GM19025 (cell line): ENCODE measurements at regions not wholly inside any gene's neighbourhood (a gene's known extent, or its start where the extent isn't known, plus 50 kb on each side); places are given as distances from the start of the nearest gene placed in this dataset.
"Not testable (repeated sequence)": the region's sequence is repeated elsewhere in the genome, so short reads cannot be mapped to it uniquely, and the experiment has no call there.

ENCODE experiments used
- ATAC-seq: cut with Tn5 transposase; IDR thresholded peaks from one replicate; pipeline ENCODE4 v1.9.1; 2021; ENCODE audit warnings: mild to moderate bottlenecking, low read depth, moderate library complexity; ENCODE audit not compliant: unreplicated experiment

DNA sequence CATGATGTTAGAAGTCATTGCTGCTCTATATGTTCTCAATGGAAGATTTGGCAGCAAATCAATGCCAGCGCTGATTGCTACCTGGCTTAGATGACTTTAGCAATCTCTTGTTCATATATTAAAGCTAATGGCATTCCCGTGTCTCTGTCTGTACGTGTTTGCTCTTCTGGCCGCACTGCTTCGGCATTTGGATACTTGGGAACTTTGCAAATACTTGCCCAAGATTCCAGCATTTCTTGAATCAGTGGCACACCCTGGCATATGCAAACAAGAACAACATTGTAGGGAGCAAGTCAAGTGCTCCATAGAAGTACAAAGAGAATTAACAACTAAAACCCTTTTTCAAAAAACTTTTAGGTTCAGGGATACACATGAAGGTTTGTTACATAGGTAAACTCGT, 128.9 kb upstream of the TMEM164 start:
- no peak for ATAC-seq

DNA sequence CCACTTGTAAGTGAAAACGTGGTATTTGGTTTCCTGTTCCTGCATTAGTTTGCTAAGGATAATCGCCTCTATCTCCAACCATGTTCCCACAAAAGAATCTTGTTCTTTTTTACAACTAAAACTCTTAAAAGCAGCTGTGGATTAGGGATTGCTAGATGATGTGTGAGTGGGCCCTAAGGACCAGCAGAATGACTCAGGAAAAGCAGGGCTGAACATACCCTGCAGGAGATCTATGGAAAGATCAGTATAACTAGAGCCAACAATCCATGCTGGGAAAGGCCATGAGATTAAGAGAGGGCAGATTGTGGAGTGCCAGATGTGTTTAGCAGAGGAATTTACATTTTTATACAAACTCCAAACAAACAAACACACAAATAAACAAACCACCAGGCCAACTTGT, 128.4 kb upstream of the TMEM164 start:
- ATAC-seq = no peak

DNA sequence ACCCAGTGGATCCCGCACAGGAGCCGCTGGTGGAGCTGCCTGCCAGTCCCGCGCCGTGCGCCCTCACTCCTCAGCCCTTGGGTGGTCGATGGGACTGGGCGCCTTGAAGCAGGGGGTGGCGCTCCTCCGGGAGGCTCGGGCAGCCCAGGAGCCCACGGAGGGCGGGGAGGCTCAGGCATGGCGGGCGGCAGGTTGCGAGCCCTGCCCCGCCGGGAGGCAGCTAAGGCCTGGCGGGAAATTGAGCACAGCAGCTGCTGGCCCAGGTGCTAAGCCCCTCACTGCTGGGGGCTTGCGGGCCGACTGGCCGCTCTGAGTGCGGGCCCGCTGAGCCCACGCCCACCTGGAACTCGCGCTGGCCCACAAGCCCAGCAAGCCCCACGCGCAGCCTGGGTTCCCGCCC, 127.1 kb upstream of the TMEM164 start:
- no peak for ATAC-seq

DNA sequence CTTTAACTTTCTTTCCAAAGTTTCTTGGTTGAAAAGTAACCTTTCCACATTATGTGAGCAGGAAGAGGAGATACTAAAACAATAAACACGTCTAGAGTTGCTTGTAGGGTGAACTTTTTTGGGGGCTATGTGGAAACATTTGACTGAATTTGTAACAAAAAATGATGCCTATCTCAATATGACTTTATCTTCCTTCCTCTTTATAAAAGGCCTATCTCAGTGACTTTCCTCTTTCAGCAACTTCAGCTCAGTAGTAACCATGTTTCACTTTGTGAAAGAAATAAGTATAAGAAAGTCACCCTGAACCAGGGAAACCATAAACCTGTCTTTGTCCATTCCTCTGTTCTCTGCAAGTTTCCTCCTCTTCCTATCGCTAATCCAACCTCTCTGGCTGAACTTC, 124.7 kb upstream of the TMEM164 start:
- ATAC-seq = no peak

DNA sequence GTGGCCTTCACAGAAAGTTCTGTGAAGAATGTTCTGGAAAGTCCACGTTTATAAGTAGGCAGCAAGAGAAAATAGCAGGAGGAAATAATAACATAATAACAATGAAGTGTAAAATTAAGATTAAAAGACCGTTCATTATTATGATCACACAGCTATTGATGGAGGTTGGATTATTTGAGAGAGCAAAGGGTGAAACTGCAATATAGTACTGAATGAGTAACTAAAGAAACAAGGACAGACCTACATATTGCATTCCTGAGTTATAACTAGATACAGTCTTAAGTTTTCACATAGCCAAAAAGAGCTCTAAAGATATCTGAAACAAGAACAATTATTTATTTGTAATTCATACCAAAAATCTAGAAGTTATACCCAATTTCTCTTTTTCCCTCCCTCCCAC, 122.9 kb upstream of the TMEM164 start:
- no peak for ATAC-seq

DNA sequence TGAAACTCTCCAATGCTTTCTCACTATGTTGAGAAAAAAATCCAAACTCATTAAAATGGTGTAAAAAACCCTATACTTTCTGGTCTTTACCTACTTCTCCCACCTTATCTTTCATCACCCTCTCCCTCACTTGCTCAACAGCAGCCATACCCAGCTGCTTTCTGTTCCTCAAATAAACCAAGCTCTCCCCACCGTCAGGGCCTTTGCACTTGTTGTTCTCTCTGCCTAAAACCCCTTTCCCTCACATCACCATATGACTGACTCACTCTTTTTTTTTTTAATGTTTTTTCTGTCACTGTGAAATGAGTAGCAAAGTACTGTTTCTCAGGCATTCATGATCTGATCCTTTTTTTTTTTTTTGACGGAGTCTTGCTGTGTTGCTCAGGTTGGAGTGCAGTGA, 122.3 kb upstream of the TMEM164 start:
- peak; percentile 90 for ATAC-seq

DNA sequence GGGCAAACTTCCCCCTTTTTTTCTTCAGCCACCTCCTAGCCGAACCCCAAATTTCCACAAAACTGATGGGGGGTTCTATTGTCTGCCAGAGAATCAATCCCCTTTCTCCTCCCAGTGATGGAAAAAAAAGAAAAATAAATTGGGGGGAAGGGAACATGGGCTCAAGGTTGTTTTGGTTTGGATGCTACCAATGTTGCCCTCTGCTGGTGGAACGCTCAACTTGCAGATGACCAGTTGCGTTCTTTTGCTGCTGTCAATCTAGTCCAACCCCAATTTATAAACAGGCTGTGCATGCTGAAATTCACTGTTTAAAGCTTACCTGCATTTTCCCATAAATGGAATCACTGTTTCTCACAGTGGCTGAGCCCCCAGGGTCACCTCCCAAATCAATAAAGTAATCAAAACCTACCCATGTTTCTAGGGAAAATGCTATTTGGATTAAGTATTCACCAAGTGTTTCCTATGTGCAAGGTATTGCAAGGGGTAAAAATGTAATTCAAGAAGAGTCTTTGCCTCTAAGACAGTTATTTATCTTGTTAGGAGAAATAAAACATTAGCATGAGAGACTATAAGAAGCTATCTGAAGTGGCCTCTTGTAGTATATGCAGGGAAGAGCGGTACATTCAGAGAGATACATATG, 116.7 kb upstream of the TMEM164 start:
- no peak for ATAC-seq

DNA sequence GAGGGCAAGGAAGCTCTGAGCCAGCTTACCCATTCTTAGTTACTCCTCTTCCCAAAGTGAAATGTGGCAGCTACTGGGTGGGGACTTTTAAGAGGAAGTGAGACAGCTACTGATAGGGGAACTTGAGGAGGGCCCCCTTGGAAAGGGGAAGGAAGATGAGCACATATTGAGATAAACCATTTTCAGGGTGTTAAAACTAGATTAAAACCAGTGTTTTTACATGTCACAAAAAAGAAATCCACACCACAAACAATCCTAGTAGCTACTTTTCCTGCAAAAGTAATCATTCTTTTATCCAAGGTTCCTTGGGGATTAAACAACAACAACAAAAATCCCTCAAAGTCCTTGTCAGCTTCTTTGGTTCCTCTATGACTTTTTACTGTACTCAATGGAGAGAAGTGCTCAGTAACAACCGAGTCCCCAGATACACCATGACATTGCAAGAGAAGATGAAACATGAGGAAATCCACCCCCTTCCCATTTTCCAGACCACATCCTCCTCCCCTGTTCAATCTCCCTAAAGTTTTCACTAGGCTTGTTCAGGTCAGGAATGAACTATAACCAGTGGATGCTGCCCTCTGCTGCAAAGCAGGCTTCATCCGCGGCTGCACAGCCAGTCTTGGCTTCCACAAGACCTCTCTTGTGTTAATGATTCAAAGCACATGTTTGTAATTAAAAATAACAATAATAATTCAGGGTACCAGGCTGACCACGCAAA, 113.5 kb upstream of the TMEM164 start:
- no peak for ATAC-seq

DNA sequence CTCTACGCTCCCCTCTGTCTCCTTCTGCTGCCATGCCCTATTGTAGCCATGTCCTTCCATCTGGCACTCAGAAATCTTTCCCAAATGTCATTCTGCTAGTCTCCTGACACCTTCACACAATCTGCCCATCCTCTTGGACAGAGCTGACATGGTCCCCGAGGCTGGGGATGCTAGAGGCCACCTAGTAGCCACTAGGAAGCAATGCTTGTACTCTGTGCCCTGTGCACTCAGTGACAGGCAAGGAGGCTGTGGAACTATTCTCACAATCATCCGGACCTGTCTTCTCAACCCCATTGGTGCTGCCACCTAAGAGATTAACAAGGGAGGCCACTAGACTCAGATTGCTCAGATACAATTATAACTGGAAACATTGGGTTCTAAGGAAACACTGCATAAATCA, 112.6 kb upstream of the TMEM164 start:
- ATAC-seq = no peak

DNA sequence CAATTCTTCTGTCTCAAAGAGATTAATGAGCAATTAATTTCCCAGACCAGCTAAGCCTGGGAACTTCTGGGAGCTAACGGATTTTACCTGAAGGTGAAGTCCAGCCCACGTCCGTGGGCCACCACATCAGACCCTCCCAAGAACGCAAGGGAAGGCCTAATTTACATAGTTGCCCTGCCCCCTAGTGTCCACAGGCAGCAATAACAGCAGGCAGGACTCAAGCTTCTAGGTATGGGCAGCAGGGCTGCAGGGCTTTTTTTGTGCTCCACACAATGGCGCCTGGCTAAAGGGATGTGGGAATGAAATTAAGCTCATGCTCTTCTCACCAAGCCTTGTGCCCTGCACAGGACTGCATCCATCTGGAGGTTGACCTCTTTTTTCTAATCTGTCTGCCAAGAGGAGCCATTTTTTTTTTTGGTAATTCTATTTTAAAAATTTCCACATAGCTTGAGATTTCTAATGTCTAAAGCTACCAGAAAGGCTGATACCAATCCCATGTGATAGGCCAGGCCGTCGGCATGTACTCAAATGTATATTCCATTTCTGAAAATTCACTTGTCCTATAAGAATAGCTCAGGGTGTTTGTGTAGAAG, 111.9 kb upstream of the TMEM164 start:
- peak; percentile 46 for ATAC-seq

DNA sequence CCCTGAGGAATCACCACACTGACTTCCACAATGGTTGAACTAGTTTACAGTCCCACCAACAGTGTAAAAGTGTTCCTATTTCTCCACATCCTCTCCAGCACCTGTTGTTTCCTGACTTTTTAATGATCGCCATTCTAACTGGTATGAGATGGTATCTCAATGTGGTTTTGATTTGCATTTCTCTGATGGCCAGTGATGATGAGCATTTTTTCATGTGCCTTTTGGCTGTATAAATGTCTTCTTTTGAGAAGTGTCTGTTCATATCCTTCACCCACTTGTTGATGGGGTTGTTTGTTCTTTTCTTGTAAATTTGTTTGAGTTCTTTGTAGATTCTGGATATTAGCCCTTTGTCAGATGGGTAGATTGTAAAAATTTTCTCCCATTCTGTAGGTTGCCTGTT, 106.9 kb upstream of the TMEM164 start:
- ATAC-seq = not testable (repeated sequence)

DNA sequence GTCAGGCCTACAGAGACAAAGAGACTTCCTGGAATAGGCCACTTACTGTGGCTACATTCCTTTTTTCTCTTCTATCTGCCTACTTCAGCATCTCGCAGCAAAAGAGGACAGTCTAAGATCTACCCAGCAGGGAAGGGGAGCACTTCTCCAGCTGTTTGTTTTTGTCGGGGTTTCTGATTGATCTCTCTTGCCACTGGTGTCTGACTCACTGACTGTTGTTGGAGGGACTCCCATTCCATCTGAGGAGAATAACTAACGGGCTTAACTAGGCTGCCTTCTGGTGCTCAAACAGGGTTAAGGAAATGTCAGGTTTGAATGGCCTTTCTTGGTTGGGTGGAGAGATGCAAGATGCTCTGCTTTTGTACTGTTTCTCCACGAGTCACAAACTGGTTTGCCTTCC, 100.2 kb upstream of the TMEM164 start:
- no peak for ATAC-seq

DNA sequence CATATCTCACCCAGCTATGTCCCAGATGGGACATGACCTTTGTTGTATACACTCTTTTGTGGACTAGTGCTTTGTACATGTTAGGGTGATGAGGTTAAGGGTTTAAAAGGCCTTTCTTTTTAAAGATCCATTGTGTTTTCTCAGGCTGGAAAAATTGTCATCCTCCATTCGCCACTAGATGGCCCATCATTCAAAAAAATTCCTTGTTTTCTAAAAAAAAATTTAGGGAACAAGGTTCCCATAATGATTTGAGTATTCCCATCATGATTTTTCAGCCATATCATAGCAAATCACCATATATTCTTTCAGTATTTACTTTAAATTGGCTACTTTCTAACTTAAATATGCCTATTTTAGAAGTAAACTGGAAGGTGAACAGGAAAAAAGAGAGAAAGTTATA, 91.9 kb upstream of the TMEM164 start:
- no peak for ATAC-seq

DNA sequence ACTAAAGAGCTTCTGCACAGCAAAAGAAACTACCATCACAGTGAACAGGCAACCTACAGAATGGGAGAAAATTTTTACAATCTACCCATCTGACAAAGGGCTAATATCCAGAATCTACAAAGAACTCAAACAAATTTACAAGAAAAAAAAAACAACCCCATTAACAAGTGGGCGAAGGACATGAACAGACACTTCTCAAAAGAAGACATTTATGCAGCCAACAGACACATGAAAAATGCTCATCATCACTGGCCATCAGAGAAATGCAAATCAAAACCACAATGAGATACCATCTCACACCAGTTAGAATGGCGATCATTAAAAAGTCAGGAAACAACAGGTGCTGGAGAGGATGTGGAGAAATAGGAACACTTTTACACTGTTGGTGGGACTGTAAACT, 89.9 kb upstream of the TMEM164 start:
- not testable (repeated sequence) for ATAC-seq

DNA sequence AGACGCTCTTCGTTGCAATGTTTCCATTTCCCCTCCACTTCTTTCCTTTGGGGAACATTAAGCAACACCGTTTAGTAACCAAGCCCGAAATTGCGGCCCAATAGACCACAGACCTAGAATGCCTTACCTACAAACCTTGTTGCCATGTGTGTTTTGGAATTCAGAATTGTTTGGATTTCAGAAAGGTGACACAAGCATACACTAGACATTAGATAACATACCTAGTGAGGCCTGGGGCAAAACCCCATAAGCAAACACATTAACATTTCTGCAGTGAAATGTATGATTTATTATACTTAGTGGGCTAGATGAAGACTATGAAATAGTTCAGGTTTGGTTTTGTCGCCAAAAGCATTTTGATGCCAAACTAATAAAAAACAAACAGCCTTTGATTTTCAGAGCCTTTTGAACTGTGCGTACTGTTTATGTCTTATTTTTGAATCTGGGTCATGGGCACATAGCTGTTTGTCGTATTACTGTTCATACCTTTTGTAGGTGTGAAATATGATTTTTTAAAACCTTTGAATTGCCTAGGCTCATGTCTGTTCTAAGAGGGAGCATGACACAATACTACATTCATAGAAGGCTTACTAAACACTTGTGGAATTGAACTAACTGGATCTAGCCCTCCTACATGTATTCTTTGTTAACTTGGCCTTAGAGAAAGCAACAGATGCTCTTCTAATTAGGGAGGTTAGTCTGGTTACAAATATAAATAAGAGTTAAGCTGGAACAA, 88.6 kb upstream of the TMEM164 start:
- no peak for ATAC-seq

DNA sequence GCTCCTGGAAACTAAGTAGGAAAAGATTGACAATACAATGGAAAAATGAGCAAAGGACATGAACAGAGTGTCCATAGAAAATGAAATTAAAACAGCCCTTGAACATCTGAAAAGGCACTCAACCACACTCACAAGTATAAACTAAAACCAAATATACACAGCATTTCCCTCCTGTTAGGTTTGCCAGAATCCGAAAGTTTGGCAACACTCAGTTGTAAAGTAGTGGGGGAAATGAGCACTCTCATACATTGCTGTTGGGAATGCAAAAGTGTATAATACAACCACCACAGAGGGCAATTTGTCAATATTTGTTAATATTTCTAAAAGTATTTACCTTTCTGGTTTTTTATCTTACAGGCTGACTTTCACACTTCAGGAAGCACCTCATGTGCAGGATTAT, 84.2 kb upstream of the TMEM164 start:
- no peak for ATAC-seq

DNA sequence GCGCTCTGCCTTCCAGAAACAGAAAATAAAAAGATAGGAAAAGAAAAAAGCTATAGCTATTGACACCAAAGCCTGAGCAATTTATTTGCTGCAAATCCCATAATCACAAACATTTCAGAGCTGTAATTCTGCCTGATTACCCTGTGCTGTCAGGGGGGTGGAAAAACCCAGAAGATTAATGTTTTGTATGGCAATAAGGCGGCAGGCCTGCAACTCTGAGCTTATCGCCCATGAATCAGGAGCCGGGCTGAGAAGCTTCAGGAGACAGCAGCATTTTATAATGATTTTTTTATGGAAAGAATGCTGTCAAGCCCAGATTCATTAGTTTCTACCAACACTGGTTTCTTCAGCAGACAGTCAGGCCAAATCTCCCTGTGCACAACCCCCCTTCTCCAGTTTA, 82.6 kb upstream of the TMEM164 start:
- ATAC-seq = no peak

DNA sequence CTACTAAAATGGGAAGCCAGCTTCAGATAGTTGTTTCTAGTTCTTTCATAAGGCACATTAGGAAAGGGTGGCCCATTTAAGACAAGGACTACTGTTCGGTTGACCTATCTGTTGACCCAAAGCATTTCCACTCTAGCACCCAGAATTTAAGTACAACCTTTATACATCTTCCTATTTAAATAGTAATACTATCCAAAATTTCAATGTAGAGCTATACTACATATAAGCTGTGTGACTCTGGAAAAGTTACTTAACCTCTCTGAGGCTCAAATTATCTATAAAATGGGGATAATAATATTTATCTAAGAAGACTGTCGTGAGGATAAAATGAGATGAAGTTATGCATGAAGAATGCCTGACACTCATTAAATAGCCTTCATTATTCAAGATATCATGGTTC, 82.0 kb upstream of the TMEM164 start:
- no peak for ATAC-seq

DNA sequence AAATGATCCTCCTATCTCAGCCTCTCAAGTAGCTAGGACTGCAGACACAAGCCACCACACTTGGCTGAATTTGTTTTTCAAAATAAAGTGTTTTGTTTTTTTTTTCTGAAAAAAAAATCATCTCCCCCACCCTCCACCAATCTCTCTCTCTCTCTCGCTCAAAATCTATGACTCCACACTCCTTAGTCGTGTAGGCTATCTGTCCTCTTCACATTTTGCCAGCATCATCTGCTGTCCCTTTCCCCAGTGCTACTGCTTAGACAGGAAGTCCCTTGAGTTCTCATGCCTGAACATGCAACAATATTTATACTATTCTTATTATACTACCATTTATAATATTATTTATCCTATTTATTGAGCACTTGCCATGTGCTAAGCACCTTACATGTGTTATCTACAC, 80.7 kb upstream of the TMEM164 start:
- no peak for ATAC-seq

DNA sequence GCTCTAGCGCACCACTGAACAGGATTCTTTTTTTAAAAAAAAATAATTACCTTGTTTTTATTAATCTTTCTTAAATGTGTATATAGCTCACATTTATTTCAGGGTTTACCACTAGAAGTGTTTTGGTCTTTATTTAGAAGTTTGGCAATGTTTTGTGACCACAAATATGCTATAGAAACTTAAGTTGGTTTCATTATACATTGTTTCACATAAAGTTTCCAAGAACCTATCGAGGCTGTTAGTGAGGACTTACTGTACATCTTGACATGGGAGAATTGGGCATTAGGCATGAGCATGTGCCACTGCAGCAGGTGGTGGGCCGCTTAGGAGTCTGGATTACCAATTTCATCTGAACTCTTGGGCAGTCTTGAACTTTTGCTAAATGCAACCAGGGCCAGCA, 77.9 kb upstream of the TMEM164 start:
- ATAC-seq = not testable (repeated sequence)

DNA sequence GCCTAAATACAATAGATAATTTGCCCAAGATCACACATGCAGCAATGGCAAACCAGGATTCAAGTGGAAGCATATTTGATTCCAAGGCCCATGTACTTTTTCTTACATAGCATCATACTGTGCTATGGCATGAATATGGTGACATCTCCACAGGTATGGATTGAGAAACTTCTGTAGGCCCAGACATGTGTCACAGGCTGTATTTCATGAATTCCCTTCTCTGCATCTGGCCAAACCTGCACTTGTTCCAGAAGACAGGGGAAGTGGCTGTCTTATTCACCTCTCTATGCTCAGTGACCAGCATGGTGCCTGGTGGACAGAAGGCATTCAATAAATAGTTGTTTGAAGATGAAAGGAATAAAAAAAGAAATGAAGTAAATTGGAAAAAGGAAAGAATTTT, 77.3 kb upstream of the TMEM164 start:
- no peak for ATAC-seq
